ENCODE measurements at regions not wholly inside any gene's neighbourhood (a gene's known extent, or its start where the extent isn't known, plus 50 kb on each side); places are given as distances from the start of the nearest gene placed in this dataset.

GRCh38 chr22:49189871-49190270 lies 637.8 kb downstream of the BRD1 start:
- Histone ChIP-seq H4K20me1 (replicated peaks; ENCODE audit: insufficient read depth) (no peaks in the 10 kb centered on the region), H3K27ac (ENCODE audit: low read depth) (no peak overlapping the region), H2AFZ (no peak overlapping the region), H3K36me3 (ENCODE audit: insufficient read depth) (no peaks in the 10 kb centered on the region), H3K4me2 (no peak overlapping the region), H3K9me2 (ENCODE audit: insufficient read depth) (no peaks in the 10 kb centered on the region), H3K4me1 (ENCODE audit: insufficient read depth) (no peaks in the 10 kb centered on the region), H3K79me2 (replicated peaks; ENCODE audit: insufficient read depth) (no peaks in the 10 kb centered on the region), H3F3A (replicated peaks; ENCODE audit: low read depth) (no peaks in the 10 kb centered on the region), H3K27me3 (ENCODE audit: insufficient read depth) (no peaks in the 10 kb centered on the region), H3K4me3 (no peak overlapping the region)
- TF ChIP-seq EZH2 (IDR thresholded peaks at IDR 0.05; ENCODE audit: low read depth, unreplicated experiment) (no peak), CREB1 (CRISPR knock-in tag; IDR thresholded peaks at IDR 0.05; ENCODE audit: low read depth) (no peak), CTCF (conservative IDR thresholded peaks at IDR 0.05; ENCODE audit: low read depth in 2 of 2) (no peak), POLR2AphosphoS5 (IDR thresholded peaks at IDR 0.05; ENCODE audit: low read depth) (no peak), NANOG (IDR thresholded peaks at IDR 0.05; ENCODE audit: borderline replicate concordance) (no peak), STAT1 (IDR thresholded peaks at IDR 0.05; ENCODE audit: unreplicated experiment) (no peak), EZH2phosphoT487 (IDR thresholded peaks at IDR 0.05; ENCODE audit: unreplicated experiment) (no peak), JUNB (IDR thresholded peaks at IDR 0.05; ENCODE audit: unreplicated experiment) (no peak), REST (IDR thresholded peaks at IDR 0.05; ENCODE audit: unreplicated experiment) (no peak)
- TF ChIP-seq, protein P1, sequence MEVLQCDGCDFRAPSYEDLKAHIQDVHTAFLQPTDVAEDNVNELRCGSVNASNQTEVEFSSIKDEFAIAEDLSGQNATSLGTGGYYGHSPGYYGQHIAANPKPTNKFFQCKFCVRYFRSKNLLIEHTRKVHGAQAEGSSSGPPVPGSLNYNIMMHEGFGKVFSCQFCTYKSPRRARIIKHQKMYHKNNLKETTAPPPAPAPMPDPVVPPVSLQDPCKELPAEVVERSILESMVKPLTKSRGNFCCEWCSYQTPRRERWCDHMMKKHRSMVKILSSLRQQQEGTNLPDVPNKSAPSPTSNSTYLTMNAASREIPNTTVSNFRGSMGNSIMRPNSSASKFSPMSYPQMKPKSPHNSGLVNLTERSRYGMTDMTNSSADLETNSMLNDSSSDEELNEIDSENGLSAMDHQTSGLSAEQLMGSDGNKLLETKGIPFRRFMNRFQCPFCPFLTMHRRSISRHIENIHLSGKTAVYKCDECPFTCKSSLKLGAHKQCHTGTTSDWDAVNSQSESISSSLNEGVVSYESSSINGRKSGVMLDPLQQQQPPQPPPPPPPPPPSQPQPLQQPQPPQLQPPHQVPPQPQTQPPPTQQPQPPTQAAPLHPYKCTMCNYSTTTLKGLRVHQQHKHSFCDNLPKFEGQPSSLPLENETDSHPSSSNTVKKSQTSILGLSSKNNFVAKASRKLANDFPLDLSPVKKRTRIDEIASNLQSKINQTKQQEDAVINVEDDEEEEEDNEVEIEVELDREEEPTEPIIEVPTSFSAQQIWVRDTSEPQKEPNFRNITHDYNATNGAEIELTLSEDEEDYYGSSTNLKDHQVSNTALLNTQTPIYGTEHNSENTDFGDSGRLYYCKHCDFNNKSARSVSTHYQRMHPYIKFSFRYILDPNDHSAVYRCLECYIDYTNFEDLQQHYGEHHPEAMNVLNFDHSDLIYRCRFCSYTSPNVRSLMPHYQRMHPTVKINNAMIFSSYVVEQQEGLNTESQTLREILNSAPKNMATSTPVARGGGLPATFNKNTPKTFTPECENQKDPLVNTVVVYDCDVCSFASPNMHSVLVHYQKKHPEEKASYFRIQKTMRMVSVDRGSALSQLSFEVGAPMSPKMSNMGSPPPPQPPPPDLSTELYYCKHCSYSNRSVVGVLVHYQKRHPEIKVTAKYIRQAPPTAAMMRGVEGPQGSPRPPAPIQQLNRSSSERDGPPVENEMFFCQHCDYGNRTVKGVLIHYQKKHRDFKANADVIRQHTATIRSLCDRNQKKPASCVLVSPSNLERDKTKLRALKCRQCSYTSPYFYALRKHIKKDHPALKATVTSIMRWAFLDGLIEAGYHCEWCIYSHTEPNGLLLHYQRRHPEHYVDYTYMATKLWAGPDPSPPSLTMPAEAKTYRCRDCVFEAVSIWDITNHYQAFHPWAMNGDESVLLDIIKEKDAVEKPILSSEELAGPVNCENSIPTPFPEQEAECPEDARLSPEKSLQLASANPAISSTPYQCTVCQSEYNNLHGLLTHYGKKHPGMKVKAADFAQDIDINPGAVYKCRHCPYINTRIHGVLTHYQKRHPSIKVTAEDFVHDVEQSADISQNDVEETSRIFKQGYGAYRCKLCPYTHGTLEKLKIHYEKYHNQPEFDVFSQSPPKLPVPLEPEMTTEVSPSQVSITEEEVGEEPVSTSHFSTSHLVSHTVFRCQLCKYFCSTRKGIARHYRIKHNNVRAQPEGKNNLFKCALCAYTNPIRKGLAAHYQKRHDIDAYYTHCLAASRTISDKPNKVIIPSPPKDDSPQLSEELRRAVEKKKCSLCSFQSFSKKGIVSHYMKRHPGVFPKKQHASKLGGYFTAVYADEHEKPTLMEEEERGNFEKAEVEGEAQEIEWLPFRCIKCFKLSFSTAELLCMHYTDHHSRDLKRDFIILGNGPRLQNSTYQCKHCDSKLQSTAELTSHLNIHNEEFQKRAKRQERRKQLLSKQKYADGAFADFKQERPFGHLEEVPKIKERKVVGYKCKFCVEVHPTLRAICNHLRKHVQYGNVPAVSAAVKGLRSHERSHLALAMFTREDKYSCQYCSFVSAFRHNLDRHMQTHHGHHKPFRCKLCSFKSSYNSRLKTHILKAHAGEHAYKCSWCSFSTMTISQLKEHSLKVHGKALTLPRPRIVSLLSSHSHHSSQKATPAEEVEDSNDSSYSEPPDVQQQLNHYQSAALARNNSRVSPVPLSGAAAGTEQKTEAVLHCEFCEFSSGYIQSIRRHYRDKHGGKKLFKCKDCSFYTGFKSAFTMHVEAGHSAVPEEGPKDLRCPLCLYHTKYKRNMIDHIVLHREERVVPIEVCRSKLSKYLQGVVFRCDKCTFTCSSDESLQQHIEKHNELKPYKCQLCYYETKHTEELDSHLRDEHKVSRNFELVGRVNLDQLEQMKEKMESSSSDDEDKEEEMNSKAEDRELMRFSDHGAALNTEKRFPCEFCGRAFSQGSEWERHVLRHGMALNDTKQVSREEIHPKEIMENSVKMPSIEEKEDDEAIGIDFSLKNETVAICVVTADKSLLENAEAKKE (CRISPR knock-in tag; IDR thresholded peaks at IDR 0.05), result no peak
- ATAC-seq (no peak), DNase-seq (ENCODE audit: low spot score) (no peak)
- no peaks in the 10 kb centered on the region for H3K36me3 Mint-ChIP-seq (ENCODE audit: low read depth)
- H3K4me1 Mint-ChIP-seq, result no peaks in the 10 kb centered on the region
- peaks cover 2% of the 10 kb centered on the region for H3K27me3 Mint-ChIP-seq (ENCODE audit: insufficient read depth, low read depth, poor library complexity)
- H3K4me3 Mint-ChIP-seq, result no peak overlapping the region
- H3K9me3 Mint-ChIP-seq, result peaks cover 5% of the 10 kb centered on the region
- no peak overlapping the region for H3K27ac Mint-ChIP-seq

Measured in GM23338 (cell line).